ENCODE measurements at regions not wholly inside any gene's neighbourhood (a gene's known extent, or its start where the extent isn't known, plus 50 kb on each side); places are given as distances from the start of the nearest gene placed in this dataset.

GRCh38 chr4:22932326-22932725 is 239.6 kb downstream of the GBA3 start:
- TF ChIP-seq EZH2phosphoT487 (IDR thresholded peaks at IDR 0.05; ENCODE audit: borderline replicate concordance): no peak
- TF ChIP-seq CTCF (conservative IDR thresholded peaks at IDR 0.05; ENCODE audit: low read length): no peak
- H3K4me1 ChIP-seq (ENCODE audit: insufficient read depth, low read length, poor library complexity, severe bottlenecking): no peaks in the 10 kb centered on the region
- no peak overlapping the region for H2AFZ ChIP-seq (ENCODE audit: low read length)
- H3K9me2 ChIP-seq (replicated peaks; ENCODE audit: low read depth, low read length): no peaks in the 10 kb centered on the region
- H3F3A ChIP-seq (ENCODE audit: low read depth): no peaks in the 10 kb centered on the region
- H3K4me3 ChIP-seq (ENCODE audit: low read length, poor library complexity, severe bottlenecking): no peak overlapping the region
- H3K9ac ChIP-seq (ENCODE audit: low read depth, low read length, poor library complexity, severe bottlenecking): no peak overlapping the region
- no peaks in the 10 kb centered on the region for H3K36me3 ChIP-seq (ENCODE audit: insufficient read depth, low read length)
- H3K27me3 ChIP-seq (ENCODE audit: insufficient read depth, low read length, poor library complexity, severe bottlenecking): no peaks in the 10 kb centered on the region
- no peaks in the 10 kb centered on the region for H4K20me1 ChIP-seq (ENCODE audit: insufficient read depth, low read length, poor library complexity, severe bottlenecking)
- no peaks in the 10 kb centered on the region for H3K9me3 ChIP-seq (ENCODE audit: insufficient read depth, low read depth, low read length)
- H3K79me2 ChIP-seq (ENCODE audit: insufficient read depth, low read length): no peaks in the 10 kb centered on the region
- no peak overlapping the region for H3K4me2 ChIP-seq (ENCODE audit: low read depth, low read length, poor library complexity, severe bottlenecking)

- H3K4me2 ChIP-seq (ENCODE audit: low read depth, low read length, poor library complexity, severe bottlenecking): no peak overlapping the region
- no peak overlapping the region for H2AFZ ChIP-seq (ENCODE audit: low read length)
These were observed 229.7 kb downstream of the GBA3 start for GRCh38 chr4:22922426-22922825.

GRCh38 chr4:22921936-22922335 is 229.2 kb downstream of the GBA3 start:
- Histone ChIP-seq H2AFZ (ENCODE audit: low read length) (no peak overlapping the region), H3K4me1 (ENCODE audit: insufficient read depth, low read length, poor library complexity, severe bottlenecking) (no peaks in the 10 kb centered on the region), H3K9me2 (replicated peaks; ENCODE audit: low read depth, low read length) (no peaks in the 10 kb centered on the region), H3K27me3 (ENCODE audit: insufficient read depth, low read length, poor library complexity, severe bottlenecking) (no peaks in the 10 kb centered on the region), H3K36me3 (ENCODE audit: insufficient read depth, low read length) (no peaks in the 10 kb centered on the region), H4K20me1 (ENCODE audit: insufficient read depth, low read length, poor library complexity, severe bottlenecking) (no peaks in the 10 kb centered on the region), H3K9me3 (ENCODE audit: insufficient read depth, low read depth, low read length) (no peaks in the 10 kb centered on the region), H3K9ac (ENCODE audit: low read depth, low read length, poor library complexity, severe bottlenecking) (no peak overlapping the region), H3F3A (ENCODE audit: low read depth) (no peaks in the 10 kb centered on the region), H3K79me2 (ENCODE audit: insufficient read depth, low read length) (no peaks in the 10 kb centered on the region), H3K4me3 (ENCODE audit: low read length, poor library complexity, severe bottlenecking) (no peak overlapping the region), H3K4me2 (ENCODE audit: low read depth, low read length, poor library complexity, severe bottlenecking) (no peak overlapping the region)
- TF ChIP-seq EZH2phosphoT487 (IDR thresholded peaks at IDR 0.05; ENCODE audit: borderline replicate concordance) (no peak), CTCF (conservative IDR thresholded peaks at IDR 0.05; ENCODE audit: low read length) (no peak)

More at GRCh38 chr4:22922426-22922825, 229.7 kb downstream of the GBA3 start:
- TF ChIP-seq EZH2phosphoT487 (IDR thresholded peaks at IDR 0.05; ENCODE audit: borderline replicate concordance): no peak
- Histone ChIP-seq H3K9ac (ENCODE audit: low read depth, low read length, poor library complexity, severe bottlenecking) (no peak overlapping the region), H3K79me2 (ENCODE audit: insufficient read depth, low read length) (no peaks in the 10 kb centered on the region), H3K36me3 (ENCODE audit: insufficient read depth, low read length) (no peaks in the 10 kb centered on the region), H3K27me3 (ENCODE audit: insufficient read depth, low read length, poor library complexity, severe bottlenecking) (no peaks in the 10 kb centered on the region), H3K9me3 (ENCODE audit: insufficient read depth, low read depth, low read length) (no peaks in the 10 kb centered on the region), H3K9me2 (replicated peaks; ENCODE audit: low read depth, low read length) (no peaks in the 10 kb centered on the region), H4K20me1 (ENCODE audit: insufficient read depth, low read length, poor library complexity, severe bottlenecking) (no peaks in the 10 kb centered on the region), H3K4me1 (ENCODE audit: insufficient read depth, low read length, poor library complexity, severe bottlenecking) (no peaks in the 10 kb centered on the region), H3F3A (ENCODE audit: low read depth) (no peaks in the 10 kb centered on the region), H3K4me3 (ENCODE audit: low read length, poor library complexity, severe bottlenecking) (no peak overlapping the region)

- Histone ChIP-seq H4K20me1 (ENCODE audit: insufficient read depth, low read length, poor library complexity, severe bottlenecking) (no peaks in the 10 kb centered on the region), H3K4me2 (ENCODE audit: low read depth, low read length, poor library complexity, severe bottlenecking) (no peak overlapping the region), H3K27me3 (ENCODE audit: insufficient read depth, low read length, poor library complexity, severe bottlenecking) (no peaks in the 10 kb centered on the region), H3K9ac (ENCODE audit: low read depth, low read length, poor library complexity, severe bottlenecking) (no peak overlapping the region), H2AFZ (ENCODE audit: low read length) (no peak overlapping the region), H3K36me3 (ENCODE audit: insufficient read depth, low read length) (no peaks in the 10 kb centered on the region), H3K4me1 (ENCODE audit: insufficient read depth, low read length, poor library complexity, severe bottlenecking) (no peaks in the 10 kb centered on the region), H3K9me3 (ENCODE audit: insufficient read depth, low read depth, low read length) (no peaks in the 10 kb centered on the region), H3K79me2 (ENCODE audit: insufficient read depth, low read length) (no peaks in the 10 kb centered on the region), H3K4me3 (ENCODE audit: low read length, poor library complexity, severe bottlenecking) (no peak overlapping the region), H3F3A (ENCODE audit: low read depth) (no peaks in the 10 kb centered on the region), H3K9me2 (replicated peaks; ENCODE audit: low read depth, low read length) (no peaks in the 10 kb centered on the region)
- no peak for TF ChIP-seq CTCF (conservative IDR thresholded peaks at IDR 0.05; ENCODE audit: low read length)
- no peak for TF ChIP-seq EZH2phosphoT487 (IDR thresholded peaks at IDR 0.05; ENCODE audit: borderline replicate concordance)
These were observed 218.5 kb downstream of the GBA3 start for GRCh38 chr4:22911285-22911684.
